ENCODE measurements at regions not wholly inside any gene's neighbourhood (a gene's known extent, or its start where the extent isn't known, plus 50 kb on each side); places are given as distances from the start of the nearest gene placed in this dataset.

DNA sequence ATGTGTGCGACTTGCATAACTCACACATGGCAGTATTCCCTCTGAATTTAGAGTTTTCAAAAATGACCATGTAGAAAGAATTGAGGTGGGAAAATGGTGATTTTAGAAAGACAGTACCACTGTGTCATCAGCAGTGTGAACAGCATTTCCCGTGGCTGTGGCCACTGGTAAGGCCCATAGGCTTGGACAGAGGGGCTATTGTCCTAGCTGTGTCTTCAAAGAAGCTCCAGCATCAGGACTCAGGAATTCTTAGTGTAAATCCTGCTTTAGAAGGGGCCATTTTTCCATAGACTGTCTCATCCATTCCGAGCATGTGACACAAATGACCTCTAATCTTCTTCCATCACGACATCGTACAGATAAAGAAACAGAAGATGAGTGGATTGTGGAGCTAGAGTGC lies 119.3 kb upstream of the BACE2 start:
- TF ChIP-seq, protein P1, sequence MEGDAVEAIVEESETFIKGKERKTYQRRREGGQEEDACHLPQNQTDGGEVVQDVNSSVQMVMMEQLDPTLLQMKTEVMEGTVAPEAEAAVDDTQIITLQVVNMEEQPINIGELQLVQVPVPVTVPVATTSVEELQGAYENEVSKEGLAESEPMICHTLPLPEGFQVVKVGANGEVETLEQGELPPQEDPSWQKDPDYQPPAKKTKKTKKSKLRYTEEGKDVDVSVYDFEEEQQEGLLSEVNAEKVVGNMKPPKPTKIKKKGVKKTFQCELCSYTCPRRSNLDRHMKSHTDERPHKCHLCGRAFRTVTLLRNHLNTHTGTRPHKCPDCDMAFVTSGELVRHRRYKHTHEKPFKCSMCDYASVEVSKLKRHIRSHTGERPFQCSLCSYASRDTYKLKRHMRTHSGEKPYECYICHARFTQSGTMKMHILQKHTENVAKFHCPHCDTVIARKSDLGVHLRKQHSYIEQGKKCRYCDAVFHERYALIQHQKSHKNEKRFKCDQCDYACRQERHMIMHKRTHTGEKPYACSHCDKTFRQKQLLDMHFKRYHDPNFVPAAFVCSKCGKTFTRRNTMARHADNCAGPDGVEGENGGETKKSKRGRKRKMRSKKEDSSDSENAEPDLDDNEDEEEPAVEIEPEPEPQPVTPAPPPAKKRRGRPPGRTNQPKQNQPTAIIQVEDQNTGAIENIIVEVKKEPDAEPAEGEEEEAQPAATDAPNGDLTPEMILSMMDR (IDR thresholded peaks at IDR 0.05; ENCODE audit: insufficient read depth, low read depth, low read length, missing control alignments): no peak
- DNase-seq (ENCODE audit: low read depth): no peak
- H3K4me3 ChIP-seq (ENCODE audit: low read length): no peak overlapping the region

DNA sequence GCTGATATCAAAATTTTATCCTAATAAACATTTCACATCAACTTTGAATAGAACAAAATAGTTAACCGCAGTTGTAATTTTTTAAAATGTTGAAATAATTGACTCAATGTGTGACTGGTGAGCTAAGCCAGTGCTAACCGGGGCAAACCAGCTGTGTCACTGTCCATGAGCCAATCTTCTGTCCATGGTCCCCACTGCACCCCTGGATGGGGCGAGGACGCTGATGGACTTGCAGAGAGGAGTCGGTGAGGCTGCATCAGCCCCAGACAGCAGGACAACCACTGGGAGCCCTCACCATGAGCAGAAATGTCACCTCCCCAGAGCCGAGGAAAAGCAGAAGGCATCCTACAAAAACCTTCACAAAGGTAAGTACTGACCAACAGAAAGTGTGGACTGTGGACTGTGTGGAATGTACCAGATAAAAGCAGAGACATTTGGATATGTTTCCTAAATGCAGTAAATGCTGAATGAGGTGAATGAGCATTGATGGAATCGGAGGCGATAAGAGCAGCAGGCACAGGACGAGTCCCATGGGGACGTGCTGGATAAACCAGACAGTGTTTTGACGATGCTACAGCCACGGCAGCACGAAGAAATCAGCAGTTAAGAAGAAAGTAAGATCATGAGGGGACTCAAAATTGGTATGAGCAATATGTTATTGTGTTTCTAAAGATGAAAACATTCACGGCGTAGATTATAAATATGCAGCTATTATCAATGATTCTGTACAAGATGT lies 115.0 kb upstream of the BACE2 start:
- no peak overlapping the region for H3K4me3 ChIP-seq (ENCODE audit: low read length)
- TF ChIP-seq, protein P1 (IDR thresholded peaks at IDR 0.05; ENCODE audit: insufficient read depth, low read depth, low read length, missing control alignments): no peak
- no peak for DNase-seq (ENCODE audit: low read depth)

DNA sequence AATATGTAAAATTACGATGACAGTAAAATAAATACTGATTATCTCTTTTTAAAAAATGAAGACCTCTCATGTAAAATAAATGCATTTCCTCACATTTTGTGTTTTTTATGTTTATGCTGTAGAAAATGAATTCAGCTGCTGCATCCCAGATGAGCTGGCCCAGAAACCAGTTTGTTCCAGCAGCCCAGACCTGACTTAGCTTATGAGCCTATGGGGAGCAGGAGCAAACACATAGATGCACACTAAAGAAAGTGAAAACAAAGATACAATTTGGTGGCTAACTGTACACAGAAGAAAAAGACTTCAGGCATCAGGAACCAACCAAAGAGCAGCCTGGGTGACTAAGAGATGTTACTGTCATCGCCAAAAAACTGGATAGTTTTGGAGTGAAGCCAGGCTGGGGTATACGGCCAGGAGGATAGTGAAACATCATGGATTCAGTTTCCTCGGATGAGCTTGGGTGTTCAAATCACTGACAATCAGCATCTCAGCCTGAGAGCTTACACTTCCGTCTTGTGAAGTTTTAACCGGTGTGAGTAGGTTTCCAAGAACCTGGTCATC lies 113.9 kb upstream of the BACE2 start:
- H3K4me3 ChIP-seq (ENCODE audit: low read length): no peak overlapping the region
- TF ChIP-seq, protein P1 (IDR thresholded peaks at IDR 0.05; ENCODE audit: insufficient read depth, low read depth, low read length, missing control alignments): no peak
- no peak for DNase-seq (ENCODE audit: low read depth)

DNA sequence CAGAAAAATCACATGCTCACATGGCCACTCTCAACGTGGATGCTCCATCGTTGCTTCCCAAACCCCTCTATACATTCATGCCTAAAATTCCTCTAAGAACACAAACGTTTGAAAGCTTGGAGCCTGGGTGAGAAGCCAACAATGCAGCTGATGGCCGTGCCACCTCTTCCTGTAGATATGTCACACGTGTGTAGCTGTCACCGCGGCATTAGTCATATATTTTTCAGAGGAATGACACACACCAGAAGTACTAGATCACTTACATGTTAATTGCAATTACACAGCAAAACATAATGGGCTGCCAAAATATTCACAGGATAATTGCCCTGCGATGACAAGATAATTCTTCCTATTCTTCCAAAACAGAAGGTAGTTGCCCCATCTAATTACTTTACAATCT lies 112.7 kb upstream of the BACE2 start:
- H3K4me3 ChIP-seq (ENCODE audit: low read length): no peak overlapping the region
- TF ChIP-seq, protein P1 (IDR thresholded peaks at IDR 0.05; ENCODE audit: insufficient read depth, low read depth, low read length, missing control alignments): no peak
- no peak for DNase-seq (ENCODE audit: low read depth)

DNA sequence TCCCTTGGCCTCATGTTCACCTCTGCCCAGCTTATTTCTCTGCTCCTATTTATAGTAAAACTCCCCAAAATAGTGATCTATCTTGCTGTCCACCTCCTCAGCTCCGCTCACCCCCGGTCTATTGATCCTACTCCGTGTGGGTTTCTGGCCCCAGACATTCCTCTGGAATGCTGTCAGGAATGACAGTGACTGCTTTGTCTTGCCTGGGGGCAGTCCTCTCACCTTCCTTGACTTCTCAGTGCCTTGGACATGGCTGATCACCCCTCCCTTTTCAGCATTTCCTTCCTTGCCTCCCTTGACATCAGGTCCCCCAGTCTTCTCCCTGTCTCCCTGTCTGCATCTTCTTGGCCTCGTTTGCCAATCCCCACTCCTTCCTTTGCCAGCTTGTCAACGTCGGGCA lies 108.1 kb upstream of the BACE2 start:
- TF ChIP-seq, protein P1 (IDR thresholded peaks at IDR 0.05; ENCODE audit: insufficient read depth, low read depth, low read length, missing control alignments): no peak
- H3K4me3 ChIP-seq (ENCODE audit: low read length): no peak overlapping the region
- no peak for DNase-seq (ENCODE audit: low read depth)

DNA sequence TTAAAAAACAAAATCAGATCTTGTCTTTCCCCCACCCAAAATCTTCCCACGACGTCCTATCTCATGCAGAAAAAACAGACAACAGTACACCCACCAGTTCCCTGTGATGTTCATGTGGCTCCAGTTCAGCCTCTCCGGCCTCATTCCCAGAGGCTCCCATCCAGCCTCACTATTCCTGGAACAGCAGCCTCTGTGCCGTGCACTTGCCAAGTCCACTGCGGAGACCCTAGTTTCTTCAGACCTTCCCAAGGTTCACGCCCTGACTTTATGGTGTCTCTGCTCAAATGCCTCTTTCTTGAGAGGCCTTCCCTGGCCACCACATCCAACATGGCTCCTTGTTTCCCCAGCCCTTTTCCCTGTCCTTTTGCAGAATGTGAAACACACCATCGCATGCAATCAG lies 106.3 kb upstream of the BACE2 start:
- DNase-seq (ENCODE audit: low read depth): no peak

More for the DNA sequence above, 106.3 kb upstream of the BACE2 start:
- TF ChIP-seq, protein P1 (IDR thresholded peaks at IDR 0.05; ENCODE audit: insufficient read depth, low read depth, low read length, missing control alignments): no peak
- no peak overlapping the region for H3K4me3 ChIP-seq (ENCODE audit: low read length)
